Keratinocyte (primary cell): ENCODE measurements at regions not wholly inside any gene's neighbourhood (a gene's known extent, or its start where the extent isn't known, plus 50 kb on each side); places are given as distances from the start of the nearest gene placed in this dataset.

Experiments
- DNase-seq: peaks from one replicate; pipeline ENCODE4 v3.0.0-alpha.2; 2011; ENCODE audit warnings: low read depth, missing footprints, low spot score
- FAIRE-seq: peaks from 2 replicates; lab custom pipeline; 2011; peaks lifted over from hg19 to GRCh38; lab: Jason Lieb, UNC
- H2AFZ ChIP-seq: 2 replicates; pipeline ENCODE4 v1.6.0; 2012; ENCODE audit warnings: low read length, control low read depth, inconsistent platforms; ENCODE audit not compliant: control insufficient read depth
- H3K27ac ChIP-seq: 2 replicates; pipeline ENCODE4 v1.5.1; 2011; ENCODE audit warnings: low read length; ENCODE audit not compliant: control insufficient read depth, insufficient read depth
- H3K27me3 ChIP-seq: 3 replicates; pipeline ENCODE4 v1.6.0; 2011; ENCODE audit warnings: low read length; ENCODE audit not compliant: control insufficient read depth, insufficient read depth; ENCODE audit errors: extremely low read depth
- H3K36me3 ChIP-seq, 2 experiments: 2 replicates in 1 of 2; 3 replicates in 1 of 2; pipeline ENCODE4 v1.5.1; 2011; ENCODE audit warnings: low read length in 2 of 2, mild to moderate bottlenecking in 1 of 2; ENCODE audit not compliant: control insufficient read depth in 2 of 2, insufficient read depth in 2 of 2; ENCODE audit errors: extremely low read depth in 1 of 2
- H3K4me1 ChIP-seq: 3 replicates; pipeline ENCODE4 v1.5.1; 2011; ENCODE audit warnings: low read length; ENCODE audit not compliant: control insufficient read depth, insufficient read depth; ENCODE audit errors: extremely low read depth
- H3K4me2 ChIP-seq: 3 replicates; pipeline ENCODE4 v1.6.0; 2011; ENCODE audit warnings: low read depth, low read length; ENCODE audit not compliant: control insufficient read depth, insufficient read depth; ENCODE audit errors: extremely low read depth
- H3K4me3 ChIP-seq, 3 experiments: fragments of 200-600 bp in 1 of 3; sonication (generic) in 1 of 3; 2 replicates in 2 of 3; 3 replicates in 1 of 3; pipeline ENCODE4 v1.5.1; 2011 to 2016; ENCODE audit warnings: low read length in 3 of 3, mild to moderate bottlenecking in 3 of 3, control low read depth in 2 of 3, inconsistent platforms in 1 of 3, low read depth in 1 of 3, mixed read lengths in 1 of 3, mixed run types in 1 of 3, moderate library complexity in 1 of 3; ENCODE audit not compliant: control insufficient read depth in 2 of 3, insufficient read depth in 2 of 3; ENCODE audit errors: extremely low read depth in 1 of 3
- H3K79me2 ChIP-seq: 2 replicates; pipeline ENCODE4 v1.6.0; 2012; ENCODE audit warnings: low read length; ENCODE audit not compliant: control insufficient read depth, insufficient read depth
- H3K9ac ChIP-seq: 3 replicates; pipeline ENCODE4 v1.6.0; 2011; ENCODE audit warnings: low read length; ENCODE audit not compliant: control insufficient read depth, insufficient read depth; ENCODE audit errors: extremely low read depth
- H3K9me1 ChIP-seq: 3 replicates; pipeline ENCODE4 v1.6.0; 2011; ENCODE audit warnings: low read length; ENCODE audit not compliant: control insufficient read depth, insufficient read depth; ENCODE audit errors: extremely low read depth
- H3K9me3 ChIP-seq: 2 replicates; pipeline ENCODE4 v1.5.1; 2012; ENCODE audit warnings: low read depth, low read length; ENCODE audit not compliant: control insufficient read depth
- H4K20me1 ChIP-seq: 3 replicates; pipeline ENCODE4 v1.6.0; 2011; ENCODE audit warnings: low read length; ENCODE audit not compliant: control insufficient read depth, insufficient read depth; ENCODE audit errors: extremely low read depth
- CTCF ChIP-seq, 3 experiments: IDR thresholded peaks in 1 of 3; conservative IDR thresholded peaks in 1 of 3; optimal IDR thresholded peaks in 1 of 3; 2 replicates in 2 of 3; 3 replicates in 1 of 3; pipeline versions ENCODE3 to v1.5.1; 2011; ENCODE audit warnings: low read length in 3 of 3, mild to moderate bottlenecking in 3 of 3, moderate library complexity in 2 of 3, control low read depth in 1 of 3, inconsistent platforms in 1 of 3; ENCODE audit not compliant: insufficient read depth in 2 of 3; ENCODE audit errors: extremely low read depth in 1 of 3
- EZH2 ChIP-seq: IDR thresholded peaks from one replicate; pipeline ENCODE4 v1.6.1; 2012; ENCODE audit warnings: inconsistent platforms, mild to moderate bottlenecking, low read length, moderate library complexity
- dilution Hi-C: fragments of 300-500 bp; cut with MboI; formaldehyde crosslinking; loops from one replicate; pipeline ENCODE4 v1.7.0; 2020; ENCODE audit warnings: low sequenced_read_pairs; ENCODE audit not compliant: extremely low pct_ligation_motif_present

GRCh38 chr14:43855556-43855955 is 651.5 kb downstream of the FSCB start:
- H3K9ac ChIP-seq = no peak overlapping the region
- no peak overlapping the region for H3K4me2 ChIP-seq
- no peaks in the 10 kb centered on the region for H3K79me2 ChIP-seq
- dilution Hi-C loops = no loop called here
- no peak overlapping the region for H3K4me3 ChIP-seq
- no peaks in the 10 kb centered on the region for H4K20me1 ChIP-seq
- H2AFZ ChIP-seq = no peak overlapping the region
- DNase-seq (no peak), FAIRE-seq (no peak)
- H3K36me3 ChIP-seq = no peaks in the 10 kb centered on the region
- no peak overlapping the region for H3K27ac ChIP-seq
- TF ChIP-seq CTCF (optimal IDR thresholded peaks at IDR 0.05 in 1 of 3, IDR thresholded peaks at IDR 0.05 in 1 of 3, conservative IDR thresholded peaks at IDR 0.05 in 1 of 3; ENCODE audit: extremely low read depth in 1 of 3, insufficient read depth in 2 of 3, low read length in 3 of 3) = no peak
- TF ChIP-seq EZH2 = no peak
- no peaks in the 10 kb centered on the region for H3K4me1 ChIP-seq
- H3K9me1 ChIP-seq = no peaks in the 10 kb centered on the region
- H3K9me3 ChIP-seq = no peaks in the 10 kb centered on the region
- H3K27me3 ChIP-seq = no peaks in the 10 kb centered on the region

- no peak for FAIRE-seq
- no peak overlapping the region for H3K9ac ChIP-seq
Measured at GRCh38 chr14:43853541-43853940, 653.5 kb downstream of the FSCB start.

More at GRCh38 chr14:43853541-43853940, 653.5 kb downstream of the FSCB start:
- Histone ChIP-seq H3K79me2 (no peaks in the 10 kb centered on the region), H4K20me1 (no peaks in the 10 kb centered on the region), H3K4me3 (no peak overlapping the region), H2AFZ (no peak overlapping the region), H3K36me3 (no peaks in the 10 kb centered on the region), H3K27ac (no peak overlapping the region), H3K4me1 (no peaks in the 10 kb centered on the region), H3K9me3 (no peaks in the 10 kb centered on the region), H3K9me1 (no peaks in the 10 kb centered on the region), H3K4me2 (no peak overlapping the region), H3K27me3 (no peaks in the 10 kb centered on the region)
- dilution Hi-C loops = no loop called here
- TF ChIP-seq EZH2 = no peak
- no peak for TF ChIP-seq CTCF (optimal IDR thresholded peaks at IDR 0.05 in 1 of 3, IDR thresholded peaks at IDR 0.05 in 1 of 3, conservative IDR thresholded peaks at IDR 0.05 in 1 of 3; ENCODE audit: extremely low read depth in 1 of 3, insufficient read depth in 2 of 3, low read length in 3 of 3)
- no peak for DNase-seq
